Activated B cell treated with CpG ODN at 0.5 μM for 24 hours (primary cell): ENCODE measurements at regions not wholly inside any gene's neighbourhood (a gene's known extent, or its start where the extent isn't known, plus 50 kb on each side); places are given as distances from the start of the nearest gene placed in this dataset.

ENCODE experiments used
- ATAC-seq: fragments of 200-7000 bp; cut with Tn5 transposase; one replicate; pipeline ENCODE4 v1.10.0; 2021; ENCODE audit warnings: low read depth, mild to moderate bottlenecking, moderate library complexity
- CTCF ChIA-PET: fragments of 350-600 bp; sonication (Branson Sonifier 250); formaldehyde crosslinking; loops from one replicate; lab custom pipeline; 2021; ENCODE audit warnings: antibody characterized with exemption; lab: Charles Lee
- POLR2A ChIA-PET: fragments of 350-600 bp; sonication (Branson Sonifier 250); formaldehyde crosslinking; loops from one replicate; lab custom pipeline; 2021; ENCODE audit warnings: antibody characterized with exemption; lab: Charles Lee
- DNase-seq: peaks from one replicate; pipeline ENCODE4 v3.0.0; 2022
- H3K27ac Mint-ChIP-seq: one replicate; pipeline ENCODE4 v1.8.0; 2020; ENCODE audit warnings: mixed read lengths
- H3K27me3 Mint-ChIP-seq: one replicate; pipeline ENCODE4 v1.8.0; 2021; ENCODE audit warnings: mixed read lengths
- H3K36me3 Mint-ChIP-seq: one replicate; pipeline ENCODE4 v1.8.0; 2021; ENCODE audit warnings: low read depth, mixed read lengths
- H3K4me1 Mint-ChIP-seq: one replicate; pipeline ENCODE4 v1.8.0; 2021; ENCODE audit warnings: mixed read lengths
- H3K4me3 Mint-ChIP-seq: one replicate; pipeline ENCODE4 v1.8.0; 2020; ENCODE audit warnings: mild to moderate bottlenecking, mixed read lengths
- H3K9me3 Mint-ChIP-seq: one replicate; pipeline ENCODE4 v1.8.0; 2020; ENCODE audit warnings: mixed read lengths
- CTCF ChIP-seq: fragments of 200-600 bp; IDR thresholded peaks from one replicate; pipeline ENCODE4 v1.8.0; 2022; ENCODE audit warnings: antibody characterized with exemption, mild to moderate bottlenecking
- intact Hi-C: fragments of 100-400 bp; cut with micrococcal nuclease; formaldehyde crosslinking; loops from one replicate; pipeline ENCODE4 v1.15.1; 2024

DNA sequence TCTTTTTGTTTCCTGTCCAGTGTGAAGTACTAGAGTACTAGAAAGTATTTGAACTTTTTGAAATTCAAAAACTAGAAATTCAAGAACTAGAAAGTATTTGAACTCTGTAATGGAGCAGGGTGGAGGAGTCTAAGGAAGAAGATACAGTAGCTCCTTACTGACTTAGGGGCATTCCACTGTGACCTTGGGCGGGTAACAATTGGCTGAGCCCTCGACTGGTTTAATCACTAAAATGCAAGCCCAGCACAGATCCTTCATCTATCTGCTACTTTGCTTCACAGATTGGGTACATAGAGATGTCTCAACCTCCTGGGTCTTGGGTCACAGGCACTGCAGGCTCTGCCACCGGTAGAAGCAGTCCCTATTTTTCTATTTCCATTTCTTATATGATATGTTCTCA is 462.1 kb upstream of the AGTR1 start:
- Mint-ChIP-seq H3K4me1 (no peaks in the 10 kb centered on the region), H3K36me3 (no peaks in the 10 kb centered on the region), H3K27ac (no peak overlapping the region), H3K27me3 (no peaks in the 10 kb centered on the region), H3K9me3 (no peaks in the 10 kb centered on the region), H3K4me3 (no peak overlapping the region)
- ChIA-PET CTCF (no interaction called here), POLR2A (no interaction called here)
- no peak for DNase-seq
- no peak for ATAC-seq
- intact Hi-C loops: no loop called here
- TF ChIP-seq CTCF: no peak

DNA sequence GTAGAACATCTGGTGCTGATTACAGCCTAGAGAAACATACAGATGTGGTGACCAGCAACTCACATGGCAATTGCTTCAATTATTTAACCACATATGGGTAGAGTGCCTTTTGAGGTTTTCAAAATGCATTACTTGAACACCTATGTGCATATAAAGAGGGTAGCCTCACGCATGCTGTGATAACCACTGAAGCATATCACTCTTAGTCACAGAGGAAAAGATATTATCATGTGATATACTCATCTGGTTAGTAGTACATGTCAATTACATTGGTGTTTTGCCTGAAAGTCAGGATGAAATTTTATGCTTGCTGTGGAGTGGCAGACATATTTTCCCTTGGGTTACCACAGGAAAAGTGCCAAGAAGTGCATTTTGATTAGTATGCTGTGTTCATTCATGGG is 459.3 kb upstream of the AGTR1 start:
- H3K27me3 Mint-ChIP-seq: no peaks in the 10 kb centered on the region
- TF ChIP-seq CTCF: no peak
- no peaks in the 10 kb centered on the region for H3K4me1 Mint-ChIP-seq
- ATAC-seq (no peak), DNase-seq (no peak)
- ChIA-PET POLR2A (no interaction called here), CTCF (no interaction called here)
- no peaks in the 10 kb centered on the region for H3K9me3 Mint-ChIP-seq
- no peaks in the 10 kb centered on the region for H3K36me3 Mint-ChIP-seq
- H3K27ac Mint-ChIP-seq: no peak overlapping the region
- no peak overlapping the region for H3K4me3 Mint-ChIP-seq
- intact Hi-C loops: no loop called here

- no peaks in the 10 kb centered on the region for H3K27me3 Mint-ChIP-seq
- no peak for TF ChIP-seq CTCF
- no peak overlapping the region for H3K27ac Mint-ChIP-seq
- no peaks in the 10 kb centered on the region for H3K4me1 Mint-ChIP-seq
- H3K4me3 Mint-ChIP-seq: no peak overlapping the region
- ATAC-seq: no peak
- no peaks in the 10 kb centered on the region for H3K36me3 Mint-ChIP-seq
- CTCF ChIA-PET: no interaction called here
- POLR2A ChIA-PET: no interaction called here
- intact Hi-C loops: no loop called here
- DNase-seq: no peak
- H3K9me3 Mint-ChIP-seq: no peaks in the 10 kb centered on the region
These were observed 457.4 kb upstream of the AGTR1 start for GRCh38 chr3:148240351-148240750.

- ChIA-PET CTCF (no interaction called here), POLR2A (no interaction called here)
- H3K27ac Mint-ChIP-seq: no peak overlapping the region
- H3K9me3 Mint-ChIP-seq: no peaks in the 10 kb centered on the region
- TF ChIP-seq CTCF: no peak
- DNase-seq (no peak), ATAC-seq (no peak)
- no peaks in the 10 kb centered on the region for H3K27me3 Mint-ChIP-seq
- H3K4me3 Mint-ChIP-seq: no peak overlapping the region
- intact Hi-C loops: no loop called here
- no peaks in the 10 kb centered on the region for H3K36me3 Mint-ChIP-seq
- no peaks in the 10 kb centered on the region for H3K4me1 Mint-ChIP-seq
These were observed 454.1 kb upstream of the AGTR1 start for GRCh38 chr3:148243609-148244008.

DNA sequence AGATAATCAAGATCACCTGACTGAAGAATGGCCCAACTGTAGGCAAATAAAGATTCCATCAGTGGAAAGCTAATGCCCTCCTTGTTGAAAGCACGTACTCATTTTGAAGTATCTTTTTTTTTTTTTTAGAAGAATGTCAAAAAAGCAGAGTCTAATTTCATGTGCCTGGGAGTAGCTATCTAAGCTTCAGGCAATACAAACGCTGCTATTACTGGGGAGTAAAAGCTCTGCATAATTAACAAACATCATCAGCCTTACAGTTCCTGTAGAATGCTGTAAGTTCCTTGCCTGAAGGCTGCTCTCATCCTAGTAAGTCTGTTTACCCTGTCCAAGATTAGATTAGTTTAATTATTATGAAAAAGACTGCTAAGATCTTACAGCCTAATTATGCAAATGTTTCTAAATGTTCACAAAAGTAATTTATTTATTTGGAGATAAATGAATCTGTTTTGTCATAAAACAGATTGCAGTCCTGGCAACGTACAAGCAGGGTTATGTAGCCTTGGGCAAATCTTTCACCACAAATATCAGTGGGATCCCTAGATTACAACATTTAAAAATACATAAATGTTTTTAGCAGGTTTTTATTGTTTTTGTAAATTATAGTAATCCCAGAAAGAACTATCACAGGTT is 451.3 kb upstream of the AGTR1 start:
- CTCF ChIA-PET: no interaction called here

More for the DNA sequence above, 451.3 kb upstream of the AGTR1 start:
- no peak for DNase-seq
- intact Hi-C loops: no loop called here
- Mint-ChIP-seq H3K9me3 (no peaks in the 10 kb centered on the region), H3K4me3 (no peak overlapping the region), H3K27ac (no peak overlapping the region), H3K36me3 (no peaks in the 10 kb centered on the region), H3K27me3 (no peaks in the 10 kb centered on the region), H3K4me1 (no peaks in the 10 kb centered on the region)
- no peak for ATAC-seq
- POLR2A ChIA-PET: no interaction called here
- TF ChIP-seq CTCF: no peak
